GM21367 (cell line): ENCODE measurements at regions not wholly inside any gene's neighbourhood (a gene's known extent, or its start where the extent isn't known, plus 50 kb on each side); places are given as distances from the start of the nearest gene placed in this dataset.

Source experiments
- ATAC-seq: cut with Tn5 transposase; IDR thresholded peaks from one replicate; pipeline ENCODE4 v1.9.1; 2021; ENCODE audit not compliant: unreplicated experiment

GRCh38 chr6:105966481-105966880, 119.7 kb upstream of the PRDM1 start:
- ATAC-seq, result no peak

DNA sequence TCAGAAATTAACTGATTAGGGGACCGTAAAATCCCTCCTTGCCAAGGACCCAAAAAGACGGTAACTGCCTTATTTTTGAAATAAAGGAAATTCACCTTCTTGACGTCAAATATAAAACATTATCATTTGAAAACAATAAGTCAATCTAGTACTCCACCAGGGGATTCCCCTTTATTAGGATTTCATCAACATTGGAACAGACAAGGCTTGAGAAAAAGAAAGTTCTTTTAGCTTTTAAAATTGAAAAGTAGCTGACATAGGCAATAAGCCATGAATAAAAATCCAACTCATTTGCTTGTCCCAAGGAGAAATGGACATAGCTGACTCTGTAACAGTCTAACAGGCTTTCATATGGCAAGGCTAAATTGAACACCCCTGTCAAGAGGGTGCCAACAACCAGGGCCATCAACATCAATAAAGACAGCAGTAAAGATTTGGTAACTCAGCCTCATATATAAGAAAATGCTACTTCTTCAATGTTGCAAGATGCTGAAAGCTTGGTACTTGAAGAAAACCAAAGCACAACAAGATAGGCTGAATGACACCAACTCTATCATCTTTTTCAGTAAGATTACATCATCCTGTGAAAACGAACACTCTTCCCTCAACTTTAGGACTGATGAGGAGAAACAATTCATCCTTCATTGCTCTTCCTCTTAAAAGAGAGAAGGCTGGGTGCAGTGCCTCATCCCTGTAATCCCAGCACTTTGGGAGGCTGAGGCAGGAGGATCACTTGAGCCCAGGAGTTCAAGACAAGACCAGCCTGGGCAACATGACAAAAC, 121.0 kb upstream of the PRDM1 start:
- ATAC-seq, result no peak

DNA sequence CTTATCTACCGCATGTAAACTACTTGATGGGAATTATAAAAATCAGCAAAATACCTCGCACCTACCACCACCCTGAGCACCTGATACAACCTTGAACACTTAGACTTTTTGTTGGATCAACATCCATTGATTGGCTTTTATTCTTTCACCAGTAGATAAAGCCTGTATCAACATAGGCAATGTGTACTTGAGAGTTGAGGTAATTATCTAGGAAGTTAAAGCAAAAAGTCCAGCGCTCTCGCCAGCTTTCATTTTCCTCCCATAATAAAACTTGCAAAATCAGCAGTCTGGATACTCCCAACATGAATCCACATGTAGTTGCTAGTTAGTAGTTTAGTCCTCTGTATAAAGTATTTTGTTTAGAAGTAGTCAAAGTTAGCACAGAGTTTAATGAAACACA, 132.0 kb upstream of the PRDM1 start:
- no peak for ATAC-seq

DNA sequence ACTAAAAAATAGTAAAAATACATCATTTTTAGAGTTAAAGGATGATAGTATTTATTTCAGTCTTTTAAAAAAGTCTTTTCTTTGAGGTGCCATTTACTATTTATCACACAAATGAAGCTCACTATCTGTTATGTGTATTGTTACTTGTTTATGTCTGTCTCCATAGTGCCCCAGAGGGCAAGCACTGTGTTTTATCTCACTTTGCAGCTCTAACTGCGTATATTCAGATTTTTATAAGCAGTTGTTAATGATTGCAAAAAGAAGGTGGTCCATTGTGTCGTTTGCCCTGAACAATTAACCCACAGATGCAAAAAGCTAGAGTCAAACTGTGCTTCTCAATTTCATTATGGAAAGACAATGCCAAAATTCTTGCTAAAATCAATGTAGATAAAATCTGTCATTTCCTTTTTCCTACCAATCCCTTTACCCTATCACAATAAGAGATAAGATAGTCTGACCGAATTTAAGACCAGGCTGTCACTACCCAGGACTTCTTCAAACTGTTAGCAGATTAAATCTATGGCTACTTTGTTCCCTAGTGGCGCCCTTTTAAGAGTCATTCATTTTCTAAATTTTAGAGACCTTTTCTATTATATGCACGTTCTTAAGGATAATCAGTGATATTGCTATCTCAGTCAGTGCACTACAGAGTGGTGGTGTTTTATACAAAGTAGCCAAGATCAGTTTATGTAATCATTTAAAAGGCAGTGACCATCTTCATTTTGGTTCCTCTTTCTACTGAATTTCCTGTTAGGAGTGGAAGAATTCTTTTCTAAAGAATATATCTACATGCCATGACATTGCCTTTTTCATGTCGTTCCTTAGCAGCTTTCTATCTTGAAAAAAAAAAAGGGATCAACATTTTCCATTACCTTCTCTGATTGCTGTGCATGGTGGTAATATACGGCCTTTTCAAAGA, 133.1 kb upstream of the PRDM1 start:
- no peak for ATAC-seq

GRCh38 chr6:105952326-105952725, 133.8 kb upstream of the PRDM1 start:
- ATAC-seq, result no peak

DNA sequence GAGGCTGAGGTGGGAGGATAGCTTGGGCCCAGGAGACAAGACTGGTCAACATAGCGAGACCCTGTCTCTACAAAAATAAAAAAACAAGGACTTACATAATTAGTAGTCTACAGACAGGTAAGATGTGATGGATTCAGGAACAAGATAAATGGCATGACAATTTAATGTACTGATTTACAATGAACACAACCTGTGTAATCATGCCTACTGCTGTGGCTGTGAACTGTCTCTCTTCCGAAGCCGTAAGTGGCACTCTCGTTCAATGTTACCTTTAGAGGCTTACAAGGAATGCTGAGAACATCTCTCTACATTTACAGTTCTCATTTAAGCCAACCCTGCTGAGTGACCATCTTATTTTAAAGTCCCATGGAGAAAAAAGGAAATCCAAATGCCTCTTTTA, 134.8 kb upstream of the PRDM1 start:
- no peak for ATAC-seq

DNA sequence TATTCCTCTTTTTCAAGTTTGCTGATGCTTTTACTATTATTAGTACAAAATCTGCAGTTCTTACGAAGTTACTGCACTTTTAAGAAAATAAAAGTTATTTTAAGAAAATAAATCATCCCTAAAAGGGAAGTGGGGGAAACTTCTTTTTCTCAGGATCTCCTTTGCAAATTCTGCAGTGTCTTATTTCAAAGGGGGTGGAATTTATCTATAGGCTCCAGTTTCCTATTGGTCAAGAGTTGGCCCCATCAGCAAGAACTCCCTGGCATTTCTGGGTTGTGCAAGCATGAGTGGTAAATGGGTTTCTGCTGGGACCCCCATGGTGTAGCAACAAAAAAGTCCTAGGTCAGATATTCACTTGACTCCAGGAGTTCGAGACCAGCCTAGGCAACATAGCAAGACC, 136.3 kb upstream of the PRDM1 start:
- ATAC-seq, result no peak

- no peak for ATAC-seq
These were observed 142.6 kb upstream of the PRDM1 start for GRCh38 chr6:105943514-105943913.

GRCh38 chr6:105941621-105942412, 144.3 kb upstream of the PRDM1 start:
- no peak for ATAC-seq

- ATAC-seq, result no peak
These were observed 145.1 kb upstream of the PRDM1 start for GRCh38 chr6:105940990-105941389.

- ATAC-seq, result no peak
These were observed 149.2 kb upstream of the PRDM1 start for GRCh38 chr6:105936972-105937371.

DNA sequence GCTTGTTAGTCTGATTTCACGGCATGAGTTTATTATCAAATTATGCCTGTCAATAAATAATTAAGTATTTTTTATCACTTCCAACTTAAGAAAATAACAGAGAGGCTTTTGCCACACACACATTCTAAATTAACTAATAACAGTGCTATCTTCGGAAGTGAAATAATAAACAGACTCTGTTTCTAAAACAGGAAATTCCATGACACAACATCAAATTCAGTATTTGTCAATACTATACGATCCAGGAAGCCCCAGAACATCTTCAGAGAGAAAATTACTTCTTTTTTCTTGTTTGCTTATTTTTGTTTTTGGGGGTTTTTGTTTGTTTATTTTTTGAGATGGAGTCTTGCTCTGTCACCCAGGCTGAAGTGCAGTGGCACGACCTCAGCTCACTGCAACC, 150.7 kb upstream of the PRDM1 start:
- no peak for ATAC-seq

- no peak for ATAC-seq
These were observed 151.4 kb upstream of the PRDM1 start for GRCh38 chr6:105934708-105935107.

DNA sequence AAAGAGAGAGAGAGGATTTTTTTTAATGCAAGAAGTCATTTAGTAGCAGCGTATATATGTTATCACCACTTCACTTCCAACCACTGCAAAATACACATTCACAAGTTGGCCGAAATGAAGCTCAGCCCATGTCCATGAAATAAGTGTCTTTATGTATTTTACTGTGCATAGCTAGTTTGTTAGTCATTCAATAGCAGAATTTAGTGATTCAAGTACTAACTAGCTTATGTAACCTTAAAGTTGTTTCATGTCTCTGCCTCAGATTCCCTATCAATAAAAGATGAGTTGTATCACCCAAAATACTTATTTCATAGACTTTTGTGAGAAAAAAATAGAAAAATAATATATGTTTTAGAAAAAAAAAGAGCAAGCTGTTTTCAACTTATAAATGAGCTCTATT, 153.7 kb upstream of the PRDM1 start:
- ATAC-seq, result no peak

DNA sequence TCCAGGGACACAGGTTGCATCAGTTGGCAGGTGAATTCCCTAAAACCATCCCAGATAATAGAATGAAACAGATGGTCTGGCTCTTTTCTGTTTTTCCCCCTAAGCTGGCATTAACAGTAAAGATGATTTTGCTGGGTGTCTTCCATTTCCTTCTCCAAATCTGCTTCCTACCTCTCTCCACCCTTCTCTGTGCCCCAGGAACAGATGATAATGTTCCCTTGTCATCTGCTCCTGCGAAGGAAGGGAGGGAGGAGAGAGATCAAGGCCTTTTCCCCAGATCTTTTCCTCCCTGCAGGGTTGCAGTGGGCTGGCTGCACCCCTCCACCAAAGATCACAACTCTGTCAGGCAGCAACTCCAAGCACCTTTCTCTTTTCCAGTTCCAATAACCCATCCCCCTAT, 156.5 kb upstream of the PRDM1 start:
- no peak for ATAC-seq

DNA sequence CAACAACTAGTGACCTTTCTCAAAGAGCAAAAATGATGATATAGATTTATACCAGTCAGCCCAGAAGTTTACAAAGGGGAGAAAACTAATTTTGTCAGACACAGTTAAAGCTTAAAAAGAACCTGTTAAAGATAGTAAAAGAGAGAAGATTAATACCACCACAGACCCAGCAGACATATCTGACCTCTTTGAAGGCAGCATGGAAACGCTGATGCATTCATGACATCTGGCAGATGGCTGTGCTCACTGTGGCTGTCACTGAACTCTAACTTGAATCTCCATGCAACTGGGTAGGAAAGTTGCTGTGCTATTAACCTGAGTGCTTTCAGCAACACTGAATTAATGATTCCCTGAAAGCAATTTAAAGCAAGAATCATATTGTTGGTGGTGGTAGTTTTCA, 159.8 kb upstream of the PRDM1 start:
- ATAC-seq, result no peak

- no peak for ATAC-seq
These were observed 160.4 kb upstream of the PRDM1 start for GRCh38 chr6:105925706-105926105.

DNA sequence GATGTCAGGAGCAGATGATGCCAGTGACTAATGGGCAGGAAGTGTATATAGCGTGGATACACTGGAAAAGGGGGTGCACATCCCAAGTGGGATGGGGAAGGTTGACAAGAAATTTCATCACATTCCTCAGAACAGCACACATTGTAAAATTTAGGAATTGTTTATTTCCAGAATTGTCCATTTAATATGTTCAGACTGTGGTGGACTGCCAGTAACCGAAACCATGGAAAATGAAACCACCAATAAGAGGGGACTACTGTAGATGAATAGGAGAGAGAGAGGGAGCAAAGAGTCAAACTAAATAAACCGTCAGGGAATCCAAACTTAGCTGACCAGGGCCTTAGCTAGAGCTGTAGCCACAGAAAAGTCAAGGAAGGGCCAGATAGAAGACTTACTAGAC, 164.4 kb upstream of the PRDM1 start:
- ATAC-seq, result no peak

- ATAC-seq, result no peak
These were observed 166.1 kb upstream of the PRDM1 start for GRCh38 chr6:105920071-105920470.

DNA sequence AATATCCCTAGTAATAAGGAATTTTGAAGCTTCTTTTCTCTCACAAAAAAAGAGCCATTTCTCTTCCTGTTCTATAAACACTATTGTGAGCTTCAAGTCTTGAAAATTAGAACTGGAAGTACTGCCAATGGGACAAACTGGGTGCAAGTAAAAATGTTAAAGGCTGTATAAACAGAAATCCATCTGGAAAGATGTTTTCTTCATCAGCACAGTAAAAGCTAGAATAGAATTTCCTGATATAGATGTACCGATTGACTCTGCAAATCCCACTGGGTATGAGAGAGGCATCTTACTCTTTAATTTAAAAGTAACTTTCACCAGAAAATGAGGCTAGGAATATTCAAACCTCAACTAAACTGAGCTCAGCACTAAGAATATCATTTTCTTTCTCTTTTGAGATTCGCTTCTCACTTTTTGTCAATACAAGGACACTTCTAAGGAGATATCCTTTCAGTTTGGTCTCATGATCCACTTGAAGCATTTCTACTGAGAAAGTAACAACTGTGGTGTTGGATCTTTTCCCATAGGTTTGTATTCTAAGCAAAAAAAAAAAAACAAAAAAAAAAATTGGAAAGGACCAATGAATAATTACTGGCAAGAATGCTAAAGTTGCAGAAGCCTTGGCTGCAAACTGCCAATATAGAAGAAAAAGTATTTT, 169.0 kb upstream of the PRDM1 start:
- no peak for ATAC-seq

DNA sequence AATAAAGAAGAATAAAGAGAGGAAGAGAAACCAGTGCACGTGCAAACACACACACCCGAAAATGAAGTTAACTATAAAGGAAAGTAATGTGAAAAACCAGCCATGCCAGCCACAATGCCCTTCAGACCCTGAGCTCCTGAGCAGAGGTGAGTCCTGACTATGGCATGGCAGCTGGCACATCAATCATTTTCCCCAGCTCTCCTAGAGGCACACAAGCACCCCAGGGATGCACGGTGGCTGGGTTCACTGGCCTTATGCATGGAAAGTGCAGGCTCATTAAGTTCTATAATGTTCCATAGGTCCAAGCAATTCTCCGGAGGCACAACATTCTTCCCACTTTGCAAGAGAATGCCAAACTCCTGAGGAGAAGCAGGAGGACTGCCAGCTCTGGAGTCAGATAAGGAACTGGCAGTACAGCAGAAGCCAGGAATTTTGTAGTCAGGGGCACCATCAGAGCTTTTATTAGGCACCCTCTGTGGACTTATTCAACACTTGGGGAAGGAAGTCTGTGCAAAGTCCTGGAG, 175.0 kb upstream of the PRDM1 start:
- no peak for ATAC-seq
